K562 (cell line): ENCODE measurements at regions not wholly inside any gene's neighbourhood (a gene's known extent, or its start where the extent isn't known, plus 50 kb on each side); places are given as distances from the start of the nearest gene placed in this dataset.

ENCODE experiments used
- ATAC-seq: fragments of 200-7000 bp; cut with Tn5 transposase; 3 replicates; pipeline ENCODE4 v1.9.1; 2020; ENCODE audit warnings: moderate library complexity
- BruUV-seq: library from RNA; stranded (reverse); fragments of 400-500 nt; replicated peaks from 2 replicates; lab custom pipeline; 2021; lab: Mats Ljungman, UMichigan
- CTCF ChIA-PET: fragments of 300-600 bp; formaldehyde crosslinking; extraction: SDS; loops from one replicate; lab custom pipeline; 2021; ENCODE audit warnings: low intra/inter-chr PET ratio; lab: Yijun Ruan, JAX
- POLR2A ChIA-PET: fragments of 300-600, 350-650 bp; sonication (Branson Sonifier 250); formaldehyde crosslinking; extraction: SDS; loops from one replicate; lab custom pipeline; 2021; ENCODE audit warnings: antibody characterized with exemption, inconsistent platforms; lab: Yijun Ruan, JAX
- DNase-seq, 4 experiments: peaks; one replicate each; pipeline versions ENCODE4 v3.0.0 to v3.0.0-alpha.2; 2011 to 2018; ENCODE audit warnings: low spot score in 3 of 4, mixed read lengths in 3 of 4; ENCODE audit errors: extremely low read depth in 1 of 4
- FAIRE-seq: peaks from 2 replicates; lab custom pipeline; 2011; peaks lifted over from hg19 to GRCh38; lab: Jason Lieb, UNC
- H2AFZ ChIP-seq: 2 replicates; pipeline ENCODE4 v1.6.0; 2011; ENCODE audit warnings: low read depth, low read length, control low read depth, inconsistent platforms
- H3K27ac ChIP-seq: fragments of 200-600 bp; 3 replicates; pipeline ENCODE4 v1.8.0; 2011; ENCODE audit warnings: low read depth, mild to moderate bottlenecking, control low read depth, inconsistent platforms, low read length, moderate library complexity, mixed read lengths; ENCODE audit errors: extremely low read depth
- H3K27me3 ChIP-seq, 2 experiments: fragments of 300-600 bp in 1 of 2; 2 replicates in 1 of 2; 3 replicates in 1 of 2; pipeline versions ENCODE4 v1.6.0 to v1.8.0; 2011; ENCODE audit warnings: inconsistent platforms in 2 of 2, low read length in 2 of 2, mild to moderate bottlenecking in 1 of 2, mixed read lengths in 1 of 2, moderate library complexity in 1 of 2; ENCODE audit not compliant: control insufficient read depth in 2 of 2, insufficient read depth in 2 of 2
- H3K36me3 ChIP-seq: fragments of 300-600 bp; 3 replicates; pipeline ENCODE4 v1.8.0; 2011; ENCODE audit warnings: mild to moderate bottlenecking, low read length, inconsistent platforms; ENCODE audit not compliant: control insufficient read depth, insufficient read depth
- H3K4me1 ChIP-seq, 2 experiments: fragments of 200-600 bp in 1 of 2; replicated peaks in 1 of 2; 2 replicates in 1 of 2; 3 replicates in 1 of 2; pipeline versions ENCODE4 v1.5.1 to v1.8.0; 2011; ENCODE audit warnings: inconsistent platforms in 2 of 2, low read length in 2 of 2, mild to moderate bottlenecking in 1 of 2, mixed read lengths in 1 of 2, moderate library complexity in 1 of 2; ENCODE audit not compliant: control insufficient read depth in 2 of 2, insufficient read depth in 2 of 2
- H3K4me2 ChIP-seq: 2 replicates; pipeline ENCODE4 v1.6.1; 2011; ENCODE audit warnings: low read length, control low read depth, inconsistent platforms, mixed read lengths; ENCODE audit not compliant: insufficient read depth
- H3K4me3 ChIP-seq: fragments of 200-600 bp; sonication (generic), shearing (Covaris generic); 2 replicates; pipeline ENCODE4 v1.5.1; 2016; ENCODE audit warnings: control low read depth, inconsistent platforms
- H3K79me2 ChIP-seq: fragments of 200-600 bp; 3 replicates; pipeline ENCODE4 v1.8.0; 2011; ENCODE audit warnings: low read length, inconsistent platforms; ENCODE audit not compliant: control insufficient read depth, insufficient read depth
- H3K9ac ChIP-seq, 2 experiments: 2 replicates each; pipeline versions ENCODE4 v1.6.0 to v1.6.1; 2011; ENCODE audit warnings: low read depth in 2 of 2, low read length in 2 of 2, control low read depth in 1 of 2, inconsistent platforms in 1 of 2, mild to moderate bottlenecking in 1 of 2, mixed read lengths in 1 of 2; ENCODE audit not compliant: insufficient read depth in 1 of 2
- H3K9me1 ChIP-seq: one replicate; pipeline ENCODE4 v1.6.0; 2011; ENCODE audit warnings: inconsistent platforms, mild to moderate bottlenecking, low read length, moderate library complexity; ENCODE audit not compliant: control insufficient read depth, insufficient read depth
- H3K9me3 ChIP-seq: replicated peaks from 2 replicates; pipeline ENCODE4 v1.5.1; 2011; ENCODE audit warnings: low read depth, low read length, inconsistent platforms; ENCODE audit not compliant: control insufficient read depth, insufficient read depth
- H4K20me1 ChIP-seq: replicated peaks from 2 replicates; pipeline ENCODE4 v1.6.1; 2011; ENCODE audit warnings: low read length, inconsistent platforms, mixed read lengths; ENCODE audit not compliant: control insufficient read depth, insufficient read depth
- CBX1 ChIP-seq: sonication (generic); IDR thresholded peaks from 2 replicates; pipeline ENCODE4 v1.6.1; 2016; ENCODE audit warnings: antibody characterized with exemption, low read depth, mild to moderate bottlenecking
- CSDE1 ChIP-seq, 2 experiments: fragments of 450-650 bp; IDR thresholded peaks; 2 replicates each; pipeline ENCODE4 v1.6.1; 2016; ENCODE audit warnings: mild to moderate bottlenecking in 1 of 2
- CUX1 ChIP-seq: fragments of 200-800 bp; sonication (Bioruptor generic); IDR thresholded peaks from 2 replicates; pipeline ENCODE4 v1.6.1; 2016; ENCODE audit warnings: missing genetic modification characterization, missing compliant biosample characterization
- E2F4 ChIP-seq: sonication (generic); formaldehyde crosslinking; IDR thresholded peaks from 2 replicates; pipeline ENCODE4 v1.8.0; 2022; ENCODE audit warnings: mild to moderate bottlenecking, low read depth, missing genetic modification reagents
- GATA2 ChIP-seq: sonication (generic); formaldehyde crosslinking; IDR thresholded peaks from 2 replicates; pipeline ENCODE4 v1.4.0; 2020; ENCODE audit warnings: mild to moderate bottlenecking, missing genetic modification reagents
- HBP1 ChIP-seq: fragments of 450-650 bp; formaldehyde crosslinking; IDR thresholded peaks from 2 replicates; pipeline ENCODE4 v1.4.0; 2022; ENCODE audit warnings: missing genetic modification characterization
- PHB ChIP-seq: fragments of 250-450 bp; sonication (Bioruptor Pico); IDR thresholded peaks from 2 replicates; pipeline ENCODE4 v1.5.0; 2021
- POLR2AphosphoS5 ChIP-seq: IDR thresholded peaks from 2 replicates; pipeline ENCODE4 v1.6.1; 2011; ENCODE audit warnings: mild to moderate bottlenecking, low read depth, low read length, moderate library complexity; ENCODE audit not compliant: control insufficient read depth, insufficient read depth
- RCOR1 ChIP-seq, 2 experiments: IDR thresholded peaks; 2 replicates each; pipeline ENCODE4 v1.6.1; 2012; ENCODE audit warnings: low read depth in 2 of 2, low read length in 2 of 2, borderline replicate concordance in 1 of 2, improper control_type of control experiment in 1 of 2
- ZNF124 ChIP-seq: sonication (generic); formaldehyde crosslinking; IDR thresholded peaks from 2 replicates; pipeline ENCODE4 v1.8.1; 2022; ENCODE audit warnings: missing genetic modification reagents
- ZNF143 ChIP-seq: sonication (generic); formaldehyde crosslinking; IDR thresholded peaks from 2 replicates; pipeline ENCODE4 v1.9.0; 2022; ENCODE audit warnings: mild to moderate bottlenecking, missing genetic modification reagents
- ZNF280B ChIP-seq: fragments of 250-450 bp; sonication (Bioruptor Pico); IDR thresholded peaks from 2 replicates; pipeline ENCODE4 v1.5.1; 2021; ENCODE audit warnings: mild to moderate bottlenecking
- ZNF584 ChIP-seq: fragments of 200-800 bp; sonication (Bioruptor generic); IDR thresholded peaks from 2 replicates; pipeline ENCODE4 v1.6.1; 2016; ENCODE audit warnings: low read depth, mild to moderate bottlenecking, missing genetic modification characterization, missing compliant biosample characterization
- WGBS: fragments of 100-300 bp; shearing (Covaris generic); methylation state at CpG from one replicate; pipeline ENCODE4 v1.1.6; 2016; ENCODE audit warnings: low coverage, mixed read lengths; ENCODE audit not compliant: insufficient coverage; ENCODE audit errors: missing lambda C conversion rate; 5-methylcytosine and 5-hydroxymethylcytosine counted together
- in situ Hi-C: fragments of 300-500 bp; cut with MboI; formaldehyde crosslinking; loops from 4 replicates; pipeline ENCODE4 v1.15.0; 2018; ENCODE audit warnings: inconsistent platforms, mixed read lengths
- intact Hi-C: fragments of 100-400 bp; cut with micrococcal nuclease; formaldehyde crosslinking; loops from 2 replicates; pipeline ENCODE4 v1.14.2; 2022

- TF ChIP-seq E2F4 (CRISPR knock-in tag) = no peak
- TF ChIP-seq ZNF584 = no peak
- TF ChIP-seq, all 486 proteins: peak for 0
These were observed 503.9 kb downstream of the PDHA2 start (continued) for GRCh38 chr4:96343836-96344235.

DNA sequence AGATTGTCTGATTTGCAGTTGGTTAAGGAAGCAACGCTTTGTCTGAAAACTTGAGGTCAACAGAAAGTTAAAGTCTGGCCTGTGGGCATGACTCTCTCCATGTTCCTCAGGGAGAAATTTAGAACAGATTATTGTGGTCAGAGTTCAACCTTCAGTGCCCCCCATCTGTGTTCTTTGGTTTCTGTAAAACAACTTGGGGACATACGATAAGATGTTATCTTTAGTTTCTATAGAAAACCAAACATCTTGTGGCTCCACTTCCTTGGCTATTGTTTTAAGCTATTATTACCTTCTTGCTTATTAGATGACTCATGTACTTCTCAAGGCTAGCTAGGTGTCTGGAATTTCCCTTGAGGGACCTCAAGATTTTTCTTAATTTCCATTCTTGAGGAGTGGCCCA is 507.7 kb downstream of the PDHA2 start:
- no peak for DNase-seq
- TF ChIP-seq POLR2AphosphoS5 = no peak
- no peak for TF ChIP-seq PHB (CRISPR knock-in tag)
- no peak for TF ChIP-seq ZNF143
- TF ChIP-seq RCOR1 (IDR thresholded peaks at IDR 0.05; ENCODE audit: borderline replicate concordance in 1 of 2, low read depth in 2 of 2, low read length in 2 of 2) = no peak
- no peak for TF ChIP-seq CBX1
- no peak for TF ChIP-seq HBP1 (CRISPR knock-in tag)
- no peak for TF ChIP-seq GATA2 (CRISPR knock-in tag)
- no peak for TF ChIP-seq CUX1 (CRISPR knock-in tag)
- no peak for TF ChIP-seq CSDE1 (IDR thresholded peaks at IDR 0.05)
- no peak for TF ChIP-seq ZNF124
- TF ChIP-seq ZNF280B (CRISPR knock-in tag) = no peak

More for the DNA sequence above, 507.7 kb downstream of the PDHA2 start:
- Histone ChIP-seq H3K36me3 (no peaks in the 10 kb centered on the region), H4K20me1 (no peaks in the 10 kb centered on the region), H3K27ac (no peak overlapping the region), H3K4me1 (no peaks in the 10 kb centered on the region), H3K4me3 (no peak overlapping the region), H3K79me2 (no peaks in the 10 kb centered on the region), H3K9ac (no peak overlapping the region), H3K9me1 (no peaks in the 10 kb centered on the region), H3K9me3 (peaks cover 2% of the 10 kb centered on the region; the same call in 1 of the 2 replicates), H3K4me2 (no peak overlapping the region), H2AFZ (no peak overlapping the region), H3K27me3 (no peaks in the 10 kb centered on the region)
- ChIA-PET CTCF (no interaction called here), POLR2A (no interaction called here)
- in situ Hi-C loops = no loop called here
- intact Hi-C loops = no loop called here
- no TSS peak for BruUV-seq
- ATAC-seq (no peak), FAIRE-seq (no peak)
- WGBS = 7% methylated on average over 2 of the region's 2 CpGs
